ENCODE measurements at regions not wholly inside any gene's neighbourhood (a gene's known extent, or its start where the extent isn't known, plus 50 kb on each side); places are given as distances from the start of the nearest gene placed in this dataset.

DNA sequence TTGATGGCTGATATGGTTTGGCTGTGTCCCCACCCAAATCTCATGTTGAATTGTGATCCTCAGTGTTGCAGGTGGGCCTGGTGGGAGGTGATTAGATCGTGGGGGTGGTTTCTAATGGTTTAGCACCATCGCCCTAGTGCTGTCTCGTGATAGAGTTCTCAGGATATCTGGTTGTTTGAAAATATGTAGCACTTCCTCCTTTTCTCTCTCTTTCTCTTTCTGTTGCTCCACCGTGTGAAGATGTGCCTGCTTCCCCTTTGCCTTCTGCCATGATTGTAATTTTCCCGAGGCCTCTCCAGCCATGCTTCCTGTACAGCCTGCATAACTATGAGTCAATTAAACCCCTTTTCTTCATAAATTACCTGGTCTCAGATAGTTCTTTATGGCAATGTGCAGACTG, 111.6 kb downstream of the SREK1 start:
- no peak overlapping the region for H2BK20ac ChIP-seq (ENCODE audit: low read length)
- POLR2A ChIA-PET (ENCODE audit: partially characterized antibody) = no interaction called here
- H2BK5ac ChIP-seq (ENCODE audit: low read depth, low read length) = no peak overlapping the region
- 90% methylated on average over 5 of the region's 5 CpGs; no CpG with 5 or more reads in 1 of the 2 experiments for WGBS, 2 experiments (ENCODE audit: extremely low coverage in 1 of 2, insufficient coverage in 1 of 2, insufficient read length in 1 of 2, insufficient replicate concordance in 2 of 2, low coverage in 1 of 2, low lambda C conversion rate in 2 of 2, missing lambda C conversion rate in 1 of 2)
- H3K27me3 ChIP-seq (replicated peaks in 1 of 4; ENCODE audit: control insufficient read depth in 3 of 4, extremely low read depth in 1 of 4, insufficient read depth in 3 of 4, low read length in 3 of 4) = no peaks in the 10 kb centered on the region
- H3K79me1 ChIP-seq (ENCODE audit: low read depth, low read length) = no peaks in the 10 kb centered on the region
- H2BK12ac ChIP-seq (ENCODE audit: low read depth, low read length) = no peak overlapping the region
- no peak overlapping the region for H3K14ac ChIP-seq (ENCODE audit: insufficient read length)
- H3K27ac ChIP-seq (ENCODE audit: low read depth, low read length) = no peak overlapping the region
- H3K18ac ChIP-seq (ENCODE audit: extremely low read depth, low read length) = no peak overlapping the region
- no peak overlapping the region for H2AFZ ChIP-seq (ENCODE audit: low read length)
- TF ChIP-seq KDM5A (IDR thresholded peaks at IDR 0.05; ENCODE audit: low read length) (no peak), RBBP5 (IDR thresholded peaks at IDR 0.05; ENCODE audit: borderline replicate concordance, low read depth, low read length) (no peak), TEAD4 (IDR thresholded peaks at IDR 0.05; ENCODE audit: low read depth, low read length) (no peak), FOSL1 (IDR thresholded peaks at IDR 0.05; ENCODE audit: insufficient read depth, low read depth, low read length) (no peak), BACH1 (IDR thresholded peaks at IDR 0.05; ENCODE audit: low read length) (no peak), GTF2F1 (IDR thresholded peaks at IDR 0.05; ENCODE audit: borderline replicate concordance, low read depth, low read length) (no peak), RFX5 (IDR thresholded peaks at IDR 0.05; ENCODE audit: borderline replicate concordance, low read depth, low read length) (no peak), KDM1A (IDR thresholded peaks at IDR 0.05; ENCODE audit: borderline replicate concordance, low read length) (no peak), PHF8 (conservative IDR thresholded peaks at IDR 0.05; ENCODE audit: low read depth, low read length) (no peak), SP1 (IDR thresholded peaks at IDR 0.05; ENCODE audit: low read depth, low read length) (no peak), SAP30 (IDR thresholded peaks at IDR 0.05; ENCODE audit: insufficient read depth, insufficient replicate concordance, low read length) (no peak), EGR1 (IDR thresholded peaks at IDR 0.05; ENCODE audit: borderline replicate concordance, low read depth, low read length) (no peak)
- TF ChIP-seq, protein P1, sequence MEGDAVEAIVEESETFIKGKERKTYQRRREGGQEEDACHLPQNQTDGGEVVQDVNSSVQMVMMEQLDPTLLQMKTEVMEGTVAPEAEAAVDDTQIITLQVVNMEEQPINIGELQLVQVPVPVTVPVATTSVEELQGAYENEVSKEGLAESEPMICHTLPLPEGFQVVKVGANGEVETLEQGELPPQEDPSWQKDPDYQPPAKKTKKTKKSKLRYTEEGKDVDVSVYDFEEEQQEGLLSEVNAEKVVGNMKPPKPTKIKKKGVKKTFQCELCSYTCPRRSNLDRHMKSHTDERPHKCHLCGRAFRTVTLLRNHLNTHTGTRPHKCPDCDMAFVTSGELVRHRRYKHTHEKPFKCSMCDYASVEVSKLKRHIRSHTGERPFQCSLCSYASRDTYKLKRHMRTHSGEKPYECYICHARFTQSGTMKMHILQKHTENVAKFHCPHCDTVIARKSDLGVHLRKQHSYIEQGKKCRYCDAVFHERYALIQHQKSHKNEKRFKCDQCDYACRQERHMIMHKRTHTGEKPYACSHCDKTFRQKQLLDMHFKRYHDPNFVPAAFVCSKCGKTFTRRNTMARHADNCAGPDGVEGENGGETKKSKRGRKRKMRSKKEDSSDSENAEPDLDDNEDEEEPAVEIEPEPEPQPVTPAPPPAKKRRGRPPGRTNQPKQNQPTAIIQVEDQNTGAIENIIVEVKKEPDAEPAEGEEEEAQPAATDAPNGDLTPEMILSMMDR (IDR thresholded peaks at IDR 0.05; ENCODE audit: control extremely low read depth in 1 of 3, insufficient read depth in 1 of 3, low read depth in 1 of 3, low read length in 3 of 3) = no peak
- H3K23ac ChIP-seq (ENCODE audit: insufficient read length) = no peak overlapping the region
- H3K4me3 ChIP-seq (ENCODE audit: extremely low read depth in 1 of 4, insufficient read depth in 2 of 4, low read depth in 3 of 4, low read length in 4 of 4) = no peak overlapping the region
- H3K4ac ChIP-seq (replicated peaks; ENCODE audit: insufficient read length, low read depth, low read length) = no peak overlapping the region
- no peaks in the 10 kb centered on the region for H3K79me2 ChIP-seq (ENCODE audit: control insufficient read depth in 1 of 2, insufficient read depth in 2 of 2, low read length in 2 of 2)
- no peak for DNase-seq (ENCODE audit: low read depth in 1 of 2, low spot score in 2 of 2)
- H3K36me3 ChIP-seq (ENCODE audit: control insufficient read depth in 2 of 4, insufficient read depth in 4 of 4, low read length in 3 of 4) = no peaks in the 10 kb centered on the region
- no peaks in the 10 kb centered on the region for H3K23me2 ChIP-seq (ENCODE audit: low read depth, low read length)
- peaks cover 0 to 2% (median under 1%) of the 10 kb centered on the region in 4 experiments; a peak in 1 of 7 replicates for H3K4me1 ChIP-seq (replicated peaks in 1 of 4; ENCODE audit: control insufficient read depth in 3 of 4, insufficient read depth in 4 of 4, low read length in 3 of 4)
- H3K4me2 ChIP-seq (ENCODE audit: insufficient read depth in 1 of 2, low read depth in 2 of 2, low read length in 2 of 2) = no peak overlapping the region
- no peak overlapping the region for H2BK120ac ChIP-seq (replicated peaks; ENCODE audit: low read depth, low read length)
- no peaks in the 10 kb centered on the region for H3K9me3 ChIP-seq (ENCODE audit: insufficient read depth in 2 of 2, low read depth in 1 of 2, low read length in 1 of 2)
- no peak overlapping the region for H2BK15ac ChIP-seq (ENCODE audit: low read length)
- CTCF ChIA-PET (ENCODE audit: partially characterized antibody) = interaction anchor here (1.0 kb wide), 1 partner anchor 50 kb away, joined by 3 read pairs; no protein-coding TSS in a partner anchor
- no peaks in the 10 kb centered on the region for H4K20me1 ChIP-seq (replicated peaks in 1 of 2; ENCODE audit: control insufficient read depth in 1 of 2, insufficient read depth in 2 of 2, low read length in 2 of 2)
- no peak overlapping the region for H4K8ac ChIP-seq (ENCODE audit: extremely low read depth, insufficient read depth, low read length)
- no peak for FAIRE-seq
- no peak overlapping the region for H3K9ac ChIP-seq (replicated peaks in 1 of 4; ENCODE audit: extremely low read depth in 1 of 4, low read depth in 3 of 4, low read length in 3 of 4)
- no peak overlapping the region for H4K5ac ChIP-seq (ENCODE audit: insufficient read length, low read depth, low read length)
- H4K91ac ChIP-seq (replicated peaks; ENCODE audit: insufficient read length, low read length) = no peak overlapping the region
- no peak overlapping the region for H3K56ac ChIP-seq (replicated peaks; ENCODE audit: insufficient read length, low read depth, low read length)
- no peak overlapping the region for H2AK5ac ChIP-seq (ENCODE audit: low read depth, low read length)
